HG03520 (cell line): ENCODE measurements at regions not wholly inside any gene's neighbourhood (a gene's known extent, or its start where the extent isn't known, plus 50 kb on each side); places are given as distances from the start of the nearest gene placed in this dataset.
"Not testable (repeated sequence)": the region's sequence is repeated elsewhere in the genome, so short reads cannot be mapped to it uniquely, and the experiment has no call there.

Experiments
- ATAC-seq: cut with Tn5 transposase; IDR thresholded peaks from one replicate; pipeline ENCODE4 v1.9.1; 2021; ENCODE audit warnings: mild to moderate bottlenecking, moderate library complexity; ENCODE audit not compliant: unreplicated experiment

- no peak for ATAC-seq
These were observed 84.6 kb upstream of the DTNBP1 start for GRCh38 chr6:15747354-15747883.

GRCh38 chr6:15745781-15746180 is 83.0 kb upstream of the DTNBP1 start:
- no peak for ATAC-seq

- ATAC-seq = no peak
These were observed 82.1 kb upstream of the DTNBP1 start for GRCh38 chr6:15744818-15745402.

GRCh38 chr6:15742013-15742412 is 79.2 kb upstream of the DTNBP1 start:
- not testable (repeated sequence) for ATAC-seq

GRCh38 chr6:15741405-15741804 is 78.6 kb upstream of the DTNBP1 start:
- no peak for ATAC-seq

GRCh38 chr6:15739867-15740266 is 77.0 kb upstream of the DTNBP1 start:
- no peak for ATAC-seq

- no peak for ATAC-seq
These were observed 76.5 kb upstream of the DTNBP1 start for GRCh38 chr6:15739353-15739752.

- ATAC-seq = not testable (repeated sequence)
These were observed 75.4 kb upstream of the DTNBP1 start for GRCh38 chr6:15738195-15738594.

GRCh38 chr6:15736297-15736696 is 73.5 kb upstream of the DTNBP1 start:
- ATAC-seq = no peak

- ATAC-seq = no peak
These were observed 72.9 kb upstream of the DTNBP1 start for GRCh38 chr6:15735567-15736265.

- no peak for ATAC-seq
These were observed 71.5 kb upstream of the DTNBP1 start for GRCh38 chr6:15734118-15734897.

- no peak for ATAC-seq
These were observed 68.1 kb upstream of the DTNBP1 start for GRCh38 chr6:15730922-15731321.

GRCh38 chr6:15730442-15730841 is 67.6 kb upstream of the DTNBP1 start:
- no peak for ATAC-seq

GRCh38 chr6:15722731-15723130 is 59.9 kb upstream of the DTNBP1 start:
- no peak for ATAC-seq

GRCh38 chr6:15716889-15717288 is 54.1 kb upstream of the DTNBP1 start:
- ATAC-seq = no peak

GRCh38 chr6:15715851-15716250 is 53.0 kb upstream of the DTNBP1 start:
- no peak for ATAC-seq

- ATAC-seq = no peak
These were observed 52.2 kb upstream of the DTNBP1 start for GRCh38 chr6:15715060-15715459.

GRCh38 chr6:15714658-15715057 is 51.8 kb upstream of the DTNBP1 start:
- no peak for ATAC-seq

- ATAC-seq = no peak
These were observed 50.5 kb upstream of the DTNBP1 start for GRCh38 chr6:15713325-15713724.

- no peak for ATAC-seq
These were observed 50.0 kb upstream of the DTNBP1 start for GRCh38 chr6:15712797-15713196.
